Neural progenitor cell (in vitro differentiated cells): ENCODE measurements at regions not wholly inside any gene's neighbourhood (a gene's known extent, or its start where the extent isn't known, plus 50 kb on each side); places are given as distances from the start of the nearest gene placed in this dataset.

Experiments
- CTCF ChIP-seq: fragments of 200-600 bp; sonication (generic); IDR thresholded peaks from 2 replicates; pipeline ENCODE4 v1.5.1; 2017; ENCODE audit warnings: antibody characterized with exemption, mild to moderate bottlenecking
- EZH2 ChIP-seq: fragments of 200-600 bp; sonication (generic); IDR thresholded peaks from 2 replicates; pipeline ENCODE4 v1.6.1; 2017; ENCODE audit warnings: antibody characterized with exemption, mild to moderate bottlenecking, moderate library complexity
- EZH2phosphoT487 ChIP-seq: fragments of 200-600 bp; sonication (generic); IDR thresholded peaks from 2 replicates; pipeline ENCODE4 v1.6.1; 2017; ENCODE audit warnings: antibody characterized with exemption

DNA sequence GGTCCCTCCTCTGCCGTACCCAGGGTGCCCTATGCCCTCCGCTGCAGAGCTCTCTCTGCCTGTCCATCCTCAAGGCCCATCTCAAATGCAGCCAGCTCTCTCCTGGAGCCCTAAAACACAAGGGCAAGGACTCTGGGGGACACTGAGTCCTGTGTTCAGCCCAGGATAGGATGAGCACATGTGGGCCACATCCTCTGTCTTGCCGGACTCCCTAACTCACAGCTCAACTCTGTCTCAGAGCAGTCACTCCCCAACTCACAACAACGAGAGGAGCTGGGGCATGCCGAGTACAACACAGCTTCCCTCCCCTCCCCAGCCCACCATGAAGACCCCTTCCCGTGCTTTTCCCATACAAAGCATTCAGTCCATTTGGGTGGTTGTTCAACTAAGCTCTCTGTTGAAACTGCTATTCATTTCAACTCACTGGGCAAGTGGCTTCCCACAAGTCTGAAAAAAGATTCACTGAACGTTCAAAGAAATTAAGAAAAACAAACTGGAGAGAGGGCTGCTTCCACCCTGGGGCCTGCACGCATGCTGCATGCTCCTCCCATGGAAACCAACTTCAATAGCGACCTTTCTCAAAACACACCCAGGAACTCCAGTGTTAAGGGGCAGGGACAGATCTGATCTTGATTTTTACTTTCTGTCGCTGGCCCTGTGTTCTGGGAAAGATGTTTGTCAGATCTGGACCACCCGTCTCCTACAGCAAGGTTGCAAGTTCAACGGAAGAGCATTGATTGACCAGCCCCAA is 124.3 kb upstream of the IGF1R start:
- TF ChIP-seq CTCF (no peak), EZH2 (no peak), EZH2phosphoT487 (no peak)
